NCI-H1436 (cell line): ENCODE measurements at regions not wholly inside any gene's neighbourhood (a gene's known extent, or its start where the extent isn't known, plus 50 kb on each side); places are given as distances from the start of the nearest gene placed in this dataset.

Experiments
- DNase-seq: peaks from one replicate; lab custom pipeline; 2025; lab: John Stamatoyannopoulos, UW

DNA sequence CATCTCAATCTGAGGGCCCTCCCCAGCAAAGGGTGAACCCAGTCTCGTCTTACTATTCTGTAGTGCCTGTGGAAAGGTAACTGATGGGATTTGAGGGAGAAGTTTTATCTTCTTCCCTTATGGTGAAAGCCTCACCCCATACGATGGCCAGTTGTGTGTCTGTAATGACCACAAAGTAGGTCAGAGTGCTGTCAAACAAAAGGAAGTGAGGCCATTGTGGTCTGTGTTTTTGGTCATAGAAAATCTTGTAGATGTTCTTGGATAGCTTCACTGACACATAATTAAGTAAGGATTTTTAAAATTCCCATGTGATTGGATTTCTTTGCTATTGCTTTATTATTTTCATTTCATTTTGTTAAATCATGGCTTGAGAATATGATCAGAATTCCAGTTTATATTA lies 505.1 kb upstream of the KLF4 start:
- DNase-seq, result no peak

GRCh38 chr9:107992271-107992670 lies 502.7 kb upstream of the KLF4 start:
- no peak for DNase-seq

GRCh38 chr9:107991581-107991980 lies 502.0 kb upstream of the KLF4 start:
- DNase-seq, result no peak

DNA sequence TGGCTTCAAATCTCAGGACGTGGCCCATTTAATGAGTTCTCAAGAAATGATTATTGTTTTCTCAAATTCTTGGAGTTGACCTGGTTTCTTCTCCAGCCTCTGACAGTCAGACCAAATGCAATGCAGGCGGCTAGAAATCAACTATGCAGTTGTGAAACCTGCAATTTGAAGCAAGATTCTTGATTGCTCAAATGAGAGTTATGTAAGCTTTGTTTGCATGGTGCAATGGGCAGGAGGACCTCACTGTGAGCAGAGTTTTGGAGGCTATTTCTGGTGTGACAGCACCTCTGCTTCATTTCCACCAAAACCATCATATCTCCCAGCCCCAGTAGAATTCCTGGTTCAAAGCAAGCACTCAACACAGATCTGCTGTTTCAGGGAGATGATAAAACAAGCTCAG lies 500.0 kb upstream of the KLF4 start:
- DNase-seq, result no peak

- no peak for DNase-seq
Measured at GRCh38 chr9:107989099-107989498, 499.5 kb upstream of the KLF4 start.

- no peak for DNase-seq
Measured at GRCh38 chr9:107984956-107985355, 495.4 kb upstream of the KLF4 start.

GRCh38 chr9:107983762-107984161 lies 494.2 kb upstream of the KLF4 start:
- no peak for DNase-seq

GRCh38 chr9:107983181-107983603 lies 493.6 kb upstream of the KLF4 start:
- DNase-seq, result no peak

DNA sequence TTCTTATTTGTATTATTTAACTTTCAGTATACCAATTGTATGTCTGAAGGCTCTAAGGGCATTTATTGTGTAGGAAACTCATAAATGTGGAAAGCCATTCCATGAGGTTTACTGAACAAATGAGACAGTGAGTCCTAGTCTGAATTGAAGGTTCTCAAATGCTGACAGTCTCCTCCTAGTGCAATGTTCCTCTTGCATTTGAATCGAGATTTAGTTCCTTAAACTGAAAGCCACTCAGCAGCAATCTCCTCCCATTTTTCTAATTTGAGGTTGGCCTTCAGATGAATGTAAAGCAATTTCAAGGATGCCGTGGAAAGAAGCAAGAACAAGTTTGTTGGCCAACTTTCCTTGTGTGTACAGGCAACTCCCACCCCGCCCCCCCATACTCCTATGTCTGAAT lies 493.2 kb upstream of the KLF4 start:
- no peak for DNase-seq

- DNase-seq, result no peak
Measured at GRCh38 chr9:107982001-107982400, 492.4 kb upstream of the KLF4 start.

DNA sequence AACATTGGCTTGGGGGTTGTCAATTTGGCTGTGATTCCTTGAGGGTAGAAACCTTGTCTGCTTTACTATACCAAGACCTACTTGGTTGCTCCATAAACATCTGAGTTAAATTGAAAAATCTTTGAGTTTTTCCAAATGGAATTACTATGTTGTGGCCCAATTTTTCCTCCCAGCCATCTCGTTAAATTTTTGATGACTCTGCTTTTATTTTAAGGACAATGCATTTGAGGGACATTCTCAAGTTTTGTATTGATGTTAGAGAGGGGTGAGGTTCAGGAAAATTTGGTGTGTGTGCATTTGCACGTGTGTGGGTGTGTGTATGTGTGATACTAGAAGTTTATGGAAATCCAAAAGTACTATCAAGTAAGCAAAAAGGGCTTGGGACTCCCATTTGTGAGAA lies 491.4 kb upstream of the KLF4 start:
- DNase-seq, result no peak

- no peak for DNase-seq
Measured at GRCh38 chr9:107976767-107977166, 487.2 kb upstream of the KLF4 start.

DNA sequence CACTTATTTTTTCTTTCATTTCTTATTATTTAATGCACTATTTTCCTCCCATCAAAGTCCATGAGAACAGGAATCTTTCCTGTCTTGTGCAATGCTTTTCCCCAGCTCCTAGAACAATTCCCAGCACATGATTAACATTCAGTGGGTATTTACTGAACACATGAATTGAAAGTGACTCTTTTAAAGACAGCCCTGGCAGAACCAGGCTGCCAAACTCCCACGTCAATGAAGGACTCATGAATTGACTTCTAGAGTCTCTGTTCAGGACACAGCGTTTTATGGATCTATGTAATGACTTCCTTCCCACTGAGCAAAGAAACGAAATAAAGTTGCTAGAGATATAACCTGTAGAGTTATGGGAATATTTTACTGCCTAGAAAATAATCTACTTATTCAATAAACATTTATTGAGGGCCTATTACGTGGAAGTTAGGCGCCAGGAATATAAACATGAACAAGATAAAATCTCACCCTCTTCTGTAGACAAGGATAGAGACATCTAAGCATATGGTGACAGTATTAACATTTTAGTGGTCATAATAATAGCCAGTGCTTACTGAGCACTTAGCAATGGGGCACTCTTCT lies 485.9 kb upstream of the KLF4 start:
- DNase-seq, result no peak

GRCh38 chr9:107973451-107973850 lies 483.9 kb upstream of the KLF4 start:
- no peak for DNase-seq

DNA sequence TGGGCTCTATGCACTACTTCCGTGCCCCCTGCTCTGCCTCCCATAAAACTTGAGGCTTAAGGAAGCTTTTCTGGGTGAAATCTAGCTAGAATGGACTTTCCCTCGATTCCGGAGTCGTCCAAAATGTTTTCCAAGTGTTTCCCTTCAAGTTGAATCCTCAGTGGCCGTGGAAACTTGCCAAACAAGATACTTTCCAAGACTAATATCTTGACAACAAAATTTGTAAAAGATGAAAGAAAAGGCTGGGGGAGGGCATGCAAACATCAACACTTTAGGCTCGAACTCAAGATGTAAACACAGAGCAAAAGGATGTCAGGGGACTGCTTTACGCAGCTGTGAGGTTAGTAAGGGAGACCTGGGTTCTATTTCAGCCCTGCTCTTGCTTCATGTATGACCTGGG lies 482.8 kb upstream of the KLF4 start:
- DNase-seq, result no peak

DNA sequence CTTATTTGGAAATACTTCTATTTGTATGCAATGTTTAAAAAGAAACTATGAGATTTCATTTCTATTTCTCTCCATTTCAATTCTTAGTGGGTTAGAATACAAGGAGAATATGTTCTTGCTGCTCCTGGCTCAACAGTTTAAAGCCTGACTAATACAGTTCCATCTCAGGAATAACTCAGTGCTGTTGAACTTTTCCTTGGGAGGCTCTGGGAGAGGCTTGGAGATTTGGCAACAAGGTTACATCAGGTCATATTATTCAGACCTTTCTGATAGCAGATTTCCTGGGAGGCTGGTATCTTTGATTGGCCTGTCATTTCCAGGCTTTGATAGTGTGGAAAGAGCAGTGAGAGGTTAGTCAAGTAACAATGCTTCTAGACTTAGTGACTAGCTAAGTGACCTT lies 481.7 kb upstream of the KLF4 start:
- DNase-seq, result no peak

GRCh38 chr9:107970726-107971125 lies 481.2 kb upstream of the KLF4 start:
- DNase-seq, result no peak

DNA sequence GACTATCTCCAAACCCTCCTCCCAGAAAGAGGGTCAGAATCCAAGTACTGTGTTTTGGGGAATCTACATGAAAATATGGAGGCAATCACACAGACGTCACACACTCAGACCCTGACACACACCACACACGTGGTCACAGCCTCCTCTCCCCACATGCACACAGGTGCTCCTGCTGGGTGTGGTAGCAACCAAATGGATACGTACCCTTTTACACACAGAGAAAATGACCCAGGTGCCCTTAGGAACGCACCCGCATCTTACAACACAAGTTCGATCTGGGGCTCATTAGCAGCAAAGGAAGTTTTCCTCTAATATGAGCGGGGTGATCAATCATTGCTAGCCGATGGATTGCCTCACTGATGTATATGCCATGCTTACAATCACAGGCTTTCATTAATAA lies 480.2 kb upstream of the KLF4 start:
- DNase-seq, result no peak

- DNase-seq, result no peak
Measured at GRCh38 chr9:107969141-107969540, 479.6 kb upstream of the KLF4 start.

GRCh38 chr9:107963246-107963645 lies 473.7 kb upstream of the KLF4 start:
- no peak for DNase-seq

GRCh38 chr9:107960916-107961315 lies 471.3 kb upstream of the KLF4 start:
- no peak for DNase-seq

DNA sequence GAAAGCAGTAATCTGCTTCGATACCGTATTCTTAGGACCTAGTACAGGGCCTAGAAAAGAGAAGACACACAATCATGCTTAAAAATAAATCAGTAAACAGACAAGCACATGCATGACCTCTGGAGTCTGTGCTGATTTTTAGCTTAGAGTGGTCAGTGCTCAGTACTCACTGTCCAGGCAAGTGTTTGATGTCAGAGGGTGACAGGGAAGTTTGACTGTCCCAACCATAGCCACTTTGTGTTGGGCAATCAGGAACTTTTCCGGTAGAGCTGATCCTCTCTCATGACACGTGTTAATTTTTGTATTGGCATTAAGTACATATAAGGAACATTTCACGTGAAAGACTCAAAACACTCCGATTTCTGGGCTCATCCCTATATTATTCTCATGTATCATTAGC lies 464.7 kb upstream of the KLF4 start:
- no peak for DNase-seq

GRCh38 chr9:107953556-107954125 lies 464.1 kb upstream of the KLF4 start:
- DNase-seq, result no peak

GRCh38 chr9:107952773-107953172 lies 463.2 kb upstream of the KLF4 start:
- DNase-seq, result no peak
